ENCODE measurements at regions not wholly inside any gene's neighbourhood (a gene's known extent, or its start where the extent isn't known, plus 50 kb on each side); places are given as distances from the start of the nearest gene placed in this dataset.
A peak's percentile ranks its signal among the peaks of the same experiment; 100 is the strongest.

- H3K9me3 Mint-ChIP-seq = peaks cover 15% of the 10 kb centered on the region
- no peak for DNase-seq (ENCODE audit: extremely low spot score, unreplicated experiment)
- no peak for TF ChIP-seq CTCF (conservative IDR thresholded peaks at IDR 0.05)
- H3K36me3 Mint-ChIP-seq = no peaks in the 10 kb centered on the region
- peak overlapping the region; percentile 35 for H3K4me3 Mint-ChIP-seq
- H3K4me1 Mint-ChIP-seq (ENCODE audit: unreplicated experiment) = peaks cover 47% of the 10 kb centered on the region
- H3K27ac Mint-ChIP-seq = peak overlapping the region; percentile 87
- H3K27me3 Mint-ChIP-seq = no peaks in the 10 kb centered on the region
Measured at GRCh38 chr2:8004250-8004681, 677.6 kb upstream of the ID2 start.

GRCh38 chr2:8006181-8006580 is 675.7 kb upstream of the ID2 start:
- Mint-ChIP-seq H3K4me1 (ENCODE audit: unreplicated experiment) (peaks cover 44% of the 10 kb centered on the region), H3K9me3 (peaks cover 15% of the 10 kb centered on the region), H3K4me3 (no peak overlapping the region), H3K27ac (peak overlapping the region; percentile 90), H3K27me3 (no peaks in the 10 kb centered on the region), H3K36me3 (no peaks in the 10 kb centered on the region)
- DNase-seq (ENCODE audit: extremely low spot score, unreplicated experiment) = no peak
- no peak for TF ChIP-seq CTCF (conservative IDR thresholded peaks at IDR 0.05)

DNA sequence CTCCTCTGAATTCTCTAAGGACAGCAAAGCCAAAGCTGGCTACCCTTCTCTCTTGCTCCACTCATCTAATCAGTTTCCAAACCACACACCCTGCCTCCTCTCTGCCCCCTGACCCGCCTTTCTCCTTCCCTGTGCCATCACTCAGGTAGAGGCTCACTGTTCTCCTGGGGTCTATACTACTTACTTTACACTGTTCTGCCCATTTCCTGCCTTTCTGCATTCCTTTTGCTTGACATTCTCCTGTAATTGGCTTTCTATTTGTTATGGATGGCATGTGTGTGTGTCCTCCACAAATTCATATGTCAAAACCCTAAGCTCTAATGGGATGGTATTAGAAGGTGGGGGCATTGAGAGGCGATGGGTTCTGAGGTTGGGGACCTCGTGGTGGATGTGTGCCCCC is 675.2 kb upstream of the ID2 start:
- peaks cover 41% of the 10 kb centered on the region for H3K4me1 Mint-ChIP-seq (ENCODE audit: unreplicated experiment)
- H3K4me3 Mint-ChIP-seq = peak overlapping the region; percentile 39
- no peak for TF ChIP-seq CTCF (conservative IDR thresholded peaks at IDR 0.05)
- no peaks in the 10 kb centered on the region for H3K27me3 Mint-ChIP-seq
- peaks cover 17% of the 10 kb centered on the region for H3K9me3 Mint-ChIP-seq
- DNase-seq (ENCODE audit: extremely low spot score, unreplicated experiment) = no peak
- H3K27ac Mint-ChIP-seq = peak overlapping the region; percentile 90
- H3K36me3 Mint-ChIP-seq = no peaks in the 10 kb centered on the region

DNA sequence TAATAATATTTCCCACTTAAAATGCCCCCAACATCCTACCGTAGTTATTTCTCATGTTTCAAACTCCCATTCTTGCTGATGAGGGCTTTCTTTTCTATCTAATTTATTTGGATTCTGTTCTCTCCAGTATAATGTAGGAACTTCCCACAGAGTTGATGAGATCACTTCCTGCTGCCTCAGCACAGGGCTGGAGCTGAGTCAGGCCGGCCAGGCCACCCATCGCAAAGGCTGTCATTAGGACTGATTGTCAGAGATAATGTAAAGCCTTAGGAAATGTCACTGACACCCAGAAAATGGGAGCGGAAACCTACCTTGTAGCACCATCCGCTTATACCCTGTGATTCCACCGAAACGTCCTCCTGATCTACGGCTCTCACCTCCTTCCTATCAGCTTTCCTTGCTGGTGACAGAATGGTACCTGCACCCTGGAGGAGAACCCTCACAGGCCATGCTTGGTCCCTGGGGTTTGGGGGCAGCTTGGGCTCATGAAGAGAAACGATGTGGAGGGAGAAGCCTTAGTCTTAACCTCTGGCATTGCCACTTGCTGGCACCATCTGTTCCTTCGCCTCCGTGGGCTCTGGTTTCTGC is 672.8 kb upstream of the ID2 start:
- peaks cover 26% of the 10 kb centered on the region for H3K4me1 Mint-ChIP-seq (ENCODE audit: unreplicated experiment)
- H3K27ac Mint-ChIP-seq = peak overlapping the region; percentile 18
- DNase-seq (ENCODE audit: extremely low spot score, unreplicated experiment) = no peak
- H3K9me3 Mint-ChIP-seq = peaks cover 20% of the 10 kb centered on the region
- H3K27me3 Mint-ChIP-seq = no peaks in the 10 kb centered on the region
- TF ChIP-seq CTCF (conservative IDR thresholded peaks at IDR 0.05) = no peak
- no peak overlapping the region for H3K4me3 Mint-ChIP-seq
- no peaks in the 10 kb centered on the region for H3K36me3 Mint-ChIP-seq

GRCh38 chr2:8015848-8016600 is 665.8 kb upstream of the ID2 start:
- no peak overlapping the region for H3K4me3 Mint-ChIP-seq
- no peaks in the 10 kb centered on the region for H3K4me1 Mint-ChIP-seq (ENCODE audit: unreplicated experiment)
- DNase-seq (ENCODE audit: extremely low spot score, unreplicated experiment) = no peak
- no peak for TF ChIP-seq CTCF (conservative IDR thresholded peaks at IDR 0.05)
- peaks cover 11% of the 10 kb centered on the region for H3K9me3 Mint-ChIP-seq
- H3K36me3 Mint-ChIP-seq = no peaks in the 10 kb centered on the region
- H3K27ac Mint-ChIP-seq = no peak overlapping the region
- no peaks in the 10 kb centered on the region for H3K27me3 Mint-ChIP-seq

All from type B pancreatic cell (in vitro differentiated cells).